Large intestine (tissue), 3 donors: ENCODE measurements at regions not wholly inside any gene's neighbourhood (a gene's known extent, or its start where the extent isn't known, plus 50 kb on each side); places are given as distances from the start of the nearest gene placed in this dataset.
"Not testable (repeated sequence)": the region's sequence is repeated elsewhere in the genome, so short reads cannot be mapped to it uniquely, and the experiment has no call there.

Experiments
- DNase-seq, 2 donors: peaks; one replicate each; pipeline versions ENCODE4 v3.0.0 to v3.0.0-alpha.2; 2013
- H3K27ac ChIP-seq: one replicate; pipeline ENCODE4 v1.5.1; 2013; ENCODE audit warnings: low read length
- H3K27me3 ChIP-seq: 2 replicates; pipeline ENCODE4 v1.6.1; 2013; ENCODE audit warnings: low read length; ENCODE audit not compliant: control insufficient read depth, insufficient read depth
- H3K36me3 ChIP-seq: 2 replicates; pipeline ENCODE4 v1.6.1; 2013; ENCODE audit warnings: low read length; ENCODE audit not compliant: control insufficient read depth, insufficient read depth
- H3K4me1 ChIP-seq: one replicate; pipeline ENCODE4 v1.6.1; 2013; ENCODE audit warnings: low read length; ENCODE audit not compliant: control insufficient read depth, insufficient read depth
- H3K4me3 ChIP-seq: one replicate; pipeline ENCODE4 v1.5.1; 2013; ENCODE audit warnings: low read length
- H3K9me3 ChIP-seq: one replicate; pipeline ENCODE4 v1.6.1; 2013; ENCODE audit warnings: mild to moderate bottlenecking, low read depth, low read length, moderate library complexity; ENCODE audit not compliant: control insufficient read depth
- WGBS: methylation state at CpG from one replicate; pipeline ENCODE4 v1.1.5; 2013; ENCODE audit warnings: low lambda C conversion rate; ENCODE audit not compliant: insufficient coverage; 5-methylcytosine and 5-hydroxymethylcytosine counted together

- no peaks in the 10 kb centered on the region for H3K36me3 ChIP-seq
- no CpG with 5 or more reads among the region's 4 CpGs for WGBS
- H3K27me3 ChIP-seq: peaks cover 3% of the 10 kb centered on the region
- H3K4me3 ChIP-seq: no peak overlapping the region
- no peaks in the 10 kb centered on the region for H3K9me3 ChIP-seq
- no peak for DNase-seq
- H3K27ac ChIP-seq: no peak overlapping the region
- no peaks in the 10 kb centered on the region for H3K4me1 ChIP-seq
These were observed 172.0 kb downstream of the C12orf75 start for GRCh38 chr12:105502426-105502930.

DNA sequence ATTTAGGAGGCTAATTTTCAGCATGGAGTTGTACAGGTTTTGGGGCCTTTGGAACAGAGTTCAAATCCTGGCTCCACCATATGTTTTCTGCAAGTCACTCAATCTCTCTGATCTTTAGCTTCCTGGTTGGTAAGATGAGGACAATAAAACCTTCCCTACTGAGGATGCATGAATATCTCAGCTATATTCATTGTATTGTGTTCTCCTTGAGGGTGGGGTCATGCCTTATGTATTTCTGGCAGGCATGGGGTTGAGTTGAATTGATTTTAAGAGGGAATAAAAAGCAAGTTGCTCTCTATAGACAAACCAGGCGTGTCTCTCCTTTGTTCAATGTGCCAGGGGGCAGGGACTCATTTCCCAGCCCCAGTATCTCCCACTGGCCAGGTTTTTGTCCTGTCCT lies 173.1 kb downstream of the C12orf75 start:
- Histone ChIP-seq H3K4me1 (no peaks in the 10 kb centered on the region), H3K36me3 (no peaks in the 10 kb centered on the region), H3K27ac (no peak overlapping the region), H3K27me3 (peaks cover 3% of the 10 kb centered on the region), H3K4me3 (no peak overlapping the region), H3K9me3 (no peaks in the 10 kb centered on the region)
- DNase-seq: no peak
- WGBS: no CpG with 5 or more reads among the region's 1 CpG

DNA sequence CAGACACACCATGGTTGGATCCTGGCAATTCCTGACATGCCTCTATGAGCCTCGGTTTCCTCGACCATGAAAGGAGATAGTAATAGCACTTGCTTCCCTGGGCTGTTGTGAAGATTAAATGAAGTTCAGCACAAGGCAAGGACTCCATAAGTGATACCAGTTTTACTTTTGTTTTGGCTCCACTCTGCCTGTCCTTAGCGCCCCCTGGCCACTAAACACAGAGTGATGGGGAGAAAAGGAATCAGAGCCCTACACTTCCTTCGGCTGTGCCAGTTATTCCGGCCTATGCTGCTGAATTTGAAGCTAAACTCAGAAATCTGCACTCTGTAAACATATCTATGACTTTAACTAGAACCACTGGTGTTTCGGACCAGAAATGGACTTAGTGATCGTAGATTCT lies 173.8 kb downstream of the C12orf75 start:
- Histone ChIP-seq H3K27ac (no peak overlapping the region), H3K27me3 (peaks cover 3% of the 10 kb centered on the region), H3K4me1 (no peaks in the 10 kb centered on the region), H3K4me3 (no peak overlapping the region), H3K9me3 (no peaks in the 10 kb centered on the region), H3K36me3 (no peaks in the 10 kb centered on the region)
- WGBS: 100% methylated on average over 1 of the region's 7 CpGs
- DNase-seq: no peak

GRCh38 chr12:105506678-105507310 lies 176.3 kb downstream of the C12orf75 start:
- no peak for DNase-seq
- Histone ChIP-seq H3K4me1 (no peaks in the 10 kb centered on the region), H3K27me3 (peaks cover 5% of the 10 kb centered on the region), H3K4me3 (no peak overlapping the region), H3K36me3 (no peaks in the 10 kb centered on the region), H3K27ac (no peak overlapping the region), H3K9me3 (no peaks in the 10 kb centered on the region)
- 91% methylated on average over 1 of the region's 1 CpG for WGBS

- DNase-seq: no peak
- no peaks in the 10 kb centered on the region for H3K36me3 ChIP-seq
- H3K4me1 ChIP-seq: no peaks in the 10 kb centered on the region
- no peak overlapping the region for H3K27ac ChIP-seq
- peaks cover 5% of the 10 kb centered on the region for H3K27me3 ChIP-seq
- H3K9me3 ChIP-seq: no peaks in the 10 kb centered on the region
- WGBS: no CpG with 5 or more reads among the region's 10 CpGs
- no peak overlapping the region for H3K4me3 ChIP-seq
These were observed 177.0 kb downstream of the C12orf75 start for GRCh38 chr12:105507311-105508038.

- H3K27me3 ChIP-seq: peaks cover 5% of the 10 kb centered on the region
- DNase-seq: no peak
- H3K4me3 ChIP-seq: no peak overlapping the region
- no peaks in the 10 kb centered on the region for H3K36me3 ChIP-seq
- H3K9me3 ChIP-seq: no peaks in the 10 kb centered on the region
- 80% methylated on average over 1 of the region's 3 CpGs for WGBS
- no peak overlapping the region for H3K27ac ChIP-seq
- H3K4me1 ChIP-seq: no peaks in the 10 kb centered on the region
These were observed 177.6 kb downstream of the C12orf75 start for GRCh38 chr12:105508096-105508495.

- no CpG with 5 or more reads among the region's 3 CpGs for WGBS
- Histone ChIP-seq H3K4me1 (no peaks in the 10 kb centered on the region), H3K36me3 (no peaks in the 10 kb centered on the region), H3K4me3 (no peak overlapping the region), H3K9me3 (no peaks in the 10 kb centered on the region), H3K27me3 (peaks cover 3% of the 10 kb centered on the region), H3K27ac (no peak overlapping the region)
- DNase-seq: no peak
These were observed 180.0 kb downstream of the C12orf75 start for GRCh38 chr12:105510526-105510925.

GRCh38 chr12:105512861-105513260 lies 182.4 kb downstream of the C12orf75 start:
- not testable (repeated sequence) for H3K4me1 ChIP-seq, H3K9me3 ChIP-seq
- WGBS: no CpG with 5 or more reads among the region's 4 CpGs

GRCh38 chr12:105522166-105522825 lies 191.8 kb downstream of the C12orf75 start:
- 67% methylated on average over 1 of the region's 4 CpGs for WGBS
- no peak overlapping the region for H3K4me3 ChIP-seq
- H3K4me1 ChIP-seq: no peaks in the 10 kb centered on the region
- peaks cover 8% of the 10 kb centered on the region for H3K27me3 ChIP-seq
- no peaks in the 10 kb centered on the region for H3K36me3 ChIP-seq
- DNase-seq: no peak
- H3K27ac ChIP-seq: no peak overlapping the region
- H3K9me3 ChIP-seq: peaks cover 3% of the 10 kb centered on the region

More at GRCh38 chr12:105512861-105513260, 182.4 kb downstream of the C12orf75 start:
- H3K4me3 ChIP-seq, DNase-seq, H3K27ac ChIP-seq, H3K27me3 ChIP-seq, H3K36me3 ChIP-seq: not testable (repeated sequence)

DNA sequence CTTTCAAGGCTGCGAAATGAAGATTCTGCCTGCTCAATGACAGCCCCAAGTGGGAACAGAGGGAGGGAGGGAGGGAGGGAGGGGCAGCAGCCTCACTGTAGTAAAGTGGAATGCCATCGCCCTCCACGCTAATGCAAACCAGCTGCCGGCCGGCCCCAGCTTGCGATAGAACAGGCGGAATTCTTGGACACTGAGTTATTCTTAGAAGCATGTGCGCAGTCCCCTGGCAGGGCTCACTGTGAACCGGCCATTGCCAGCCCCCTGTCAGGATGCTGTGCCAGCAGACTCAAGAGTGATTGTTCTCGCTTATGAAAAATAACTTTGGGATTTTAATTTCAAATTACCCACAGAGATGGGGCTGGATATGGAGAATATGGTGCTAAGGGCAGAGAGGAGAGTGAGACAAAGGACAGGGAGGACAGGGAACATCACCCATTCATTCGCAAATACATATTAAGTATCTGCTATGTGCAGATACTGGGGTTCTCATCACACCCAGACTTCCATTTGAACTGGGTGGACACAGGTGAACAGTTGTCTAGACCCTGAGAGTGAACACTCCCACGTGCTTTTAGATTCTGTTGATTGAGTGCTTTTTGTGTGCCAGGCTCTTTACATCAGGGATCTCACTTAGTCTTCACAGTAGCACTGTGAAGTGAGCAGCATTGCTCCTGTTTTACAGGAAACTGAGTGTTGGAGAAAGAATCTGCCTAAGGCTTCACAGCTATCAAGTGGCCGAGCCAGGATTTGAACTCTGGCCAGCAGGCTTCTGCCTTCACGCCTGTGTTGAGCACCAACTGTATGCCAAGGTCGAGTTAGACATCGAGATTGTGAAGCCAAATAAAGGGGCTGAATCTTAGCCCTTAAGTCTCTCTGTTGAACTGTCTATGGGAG lies 192.9 kb downstream of the C12orf75 start:
- WGBS: no CpG with 5 or more reads among the region's 16 CpGs
- Histone ChIP-seq H3K9me3 (peaks cover 3% of the 10 kb centered on the region), H3K27ac (no peak overlapping the region)

More for the DNA sequence above, 192.9 kb downstream of the C12orf75 start:
- Histone ChIP-seq H3K27me3 (peaks cover 8% of the 10 kb centered on the region), H3K4me1 (no peaks in the 10 kb centered on the region), H3K4me3 (no peak overlapping the region), H3K36me3 (no peaks in the 10 kb centered on the region)
- peak; percentile 21 to 46 for DNase-seq
